HG02943 (cell line): ENCODE measurements at regions not wholly inside any gene's neighbourhood (a gene's known extent, or its start where the extent isn't known, plus 50 kb on each side); places are given as distances from the start of the nearest gene placed in this dataset.

Source experiments
- ATAC-seq: cut with Tn5 transposase; IDR thresholded peaks from one replicate; pipeline ENCODE4 v1.9.1; 2021; ENCODE audit warnings: mild to moderate bottlenecking, low read depth, moderate library complexity; ENCODE audit not compliant: unreplicated experiment

DNA sequence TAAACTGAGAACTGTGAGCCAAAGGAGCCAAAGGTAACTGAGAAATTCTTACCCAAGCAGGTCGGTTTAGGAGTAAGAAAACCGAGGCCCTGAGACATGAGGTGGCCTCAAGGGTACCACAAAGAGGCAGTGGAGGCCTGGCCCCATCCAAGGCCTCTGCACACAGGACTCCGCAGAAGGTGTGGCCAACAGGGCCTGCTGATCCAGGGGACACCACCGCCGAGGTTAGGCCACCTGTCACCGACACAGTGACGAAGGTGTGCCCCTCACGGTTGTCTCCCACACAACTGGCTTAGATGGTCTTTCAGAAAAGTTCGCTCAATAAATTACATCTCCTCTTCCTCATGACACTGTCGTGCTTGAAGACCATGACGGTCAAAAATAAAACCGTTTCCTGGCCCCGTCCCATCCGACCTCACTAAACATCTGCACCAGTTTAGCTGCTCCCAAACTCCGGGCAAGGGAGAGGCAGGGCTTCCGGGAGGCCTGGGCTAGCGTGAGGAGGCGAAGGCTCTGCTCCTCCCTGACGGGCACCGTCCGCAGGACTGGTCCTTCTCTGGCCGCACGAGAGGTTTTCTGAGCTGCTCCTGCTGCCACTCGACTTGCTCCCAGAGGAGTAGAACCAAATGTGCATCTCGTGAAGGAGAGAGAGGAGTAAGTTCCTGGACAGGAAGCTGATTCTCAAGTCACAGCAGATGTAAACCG lies 442.0 kb downstream of the EIPR1 start:
- no peak for ATAC-seq

DNA sequence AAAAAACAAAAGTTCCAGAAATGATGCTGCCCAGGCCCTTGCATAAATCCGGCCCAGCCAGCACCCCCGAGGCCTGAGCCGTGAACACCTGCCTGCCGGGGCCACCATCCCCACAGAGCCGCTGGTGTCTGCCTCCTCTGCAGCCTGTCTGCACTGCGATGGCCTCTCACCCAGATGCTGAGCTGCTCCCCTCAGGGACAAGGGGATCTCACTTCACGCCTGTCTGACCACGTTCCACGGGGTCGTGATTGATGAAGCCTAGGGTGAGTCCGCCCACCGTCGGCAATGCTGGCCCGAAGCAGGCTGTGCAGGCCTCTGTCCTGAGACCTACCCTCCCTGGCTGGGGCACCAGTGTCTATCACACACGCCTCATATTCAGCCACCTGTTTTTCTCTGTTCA lies 444.2 kb downstream of the EIPR1 start:
- ATAC-seq: no peak

DNA sequence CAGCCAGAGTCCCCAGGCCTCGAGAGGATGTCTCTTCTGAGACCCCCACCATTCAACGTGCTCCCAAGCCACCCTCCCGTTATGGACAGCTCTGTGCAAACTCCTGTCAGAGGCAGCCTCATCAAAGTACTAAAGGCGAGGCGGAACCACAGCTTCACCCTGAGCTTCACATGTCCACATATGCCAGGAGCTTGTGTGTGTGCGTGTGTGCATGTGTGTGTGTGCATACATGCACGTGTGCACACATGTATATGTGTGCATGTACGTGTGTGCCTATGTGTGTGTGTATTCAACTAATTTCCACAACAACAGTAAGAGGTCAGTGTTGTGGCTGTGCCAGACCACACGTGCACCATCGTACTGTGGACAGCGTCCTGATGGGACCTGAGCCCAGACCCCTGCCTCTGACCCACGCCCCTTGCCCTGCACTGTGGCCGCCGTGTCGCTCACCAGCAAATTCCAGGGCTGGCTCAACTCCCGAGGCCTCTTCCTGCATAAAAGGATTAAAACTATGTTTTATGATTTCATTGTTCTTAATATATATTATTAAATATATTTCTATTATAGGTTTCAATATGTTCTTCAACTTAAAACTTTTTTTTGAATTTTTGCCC lies 444.8 kb downstream of the EIPR1 start:
- no peak for ATAC-seq

DNA sequence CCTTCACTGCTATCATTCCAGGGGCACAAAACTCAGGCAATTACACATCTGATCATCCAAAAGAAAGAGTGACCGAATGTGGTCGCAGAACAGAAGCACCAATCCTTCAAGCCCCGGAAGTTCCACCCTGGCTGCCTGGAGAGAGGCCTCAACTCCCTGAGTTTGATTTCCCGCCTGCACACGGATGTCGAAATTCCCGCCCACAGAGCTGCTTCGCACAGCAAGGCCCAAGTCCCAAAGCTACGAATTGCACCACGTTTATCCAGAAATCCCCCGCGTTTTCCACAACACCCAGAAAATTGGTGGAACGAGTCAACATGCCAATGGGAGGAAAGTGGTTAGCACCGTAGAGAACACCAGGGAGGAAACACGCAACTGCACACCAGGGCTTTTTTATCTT lies 445.4 kb downstream of the EIPR1 start:
- ATAC-seq: no peak

DNA sequence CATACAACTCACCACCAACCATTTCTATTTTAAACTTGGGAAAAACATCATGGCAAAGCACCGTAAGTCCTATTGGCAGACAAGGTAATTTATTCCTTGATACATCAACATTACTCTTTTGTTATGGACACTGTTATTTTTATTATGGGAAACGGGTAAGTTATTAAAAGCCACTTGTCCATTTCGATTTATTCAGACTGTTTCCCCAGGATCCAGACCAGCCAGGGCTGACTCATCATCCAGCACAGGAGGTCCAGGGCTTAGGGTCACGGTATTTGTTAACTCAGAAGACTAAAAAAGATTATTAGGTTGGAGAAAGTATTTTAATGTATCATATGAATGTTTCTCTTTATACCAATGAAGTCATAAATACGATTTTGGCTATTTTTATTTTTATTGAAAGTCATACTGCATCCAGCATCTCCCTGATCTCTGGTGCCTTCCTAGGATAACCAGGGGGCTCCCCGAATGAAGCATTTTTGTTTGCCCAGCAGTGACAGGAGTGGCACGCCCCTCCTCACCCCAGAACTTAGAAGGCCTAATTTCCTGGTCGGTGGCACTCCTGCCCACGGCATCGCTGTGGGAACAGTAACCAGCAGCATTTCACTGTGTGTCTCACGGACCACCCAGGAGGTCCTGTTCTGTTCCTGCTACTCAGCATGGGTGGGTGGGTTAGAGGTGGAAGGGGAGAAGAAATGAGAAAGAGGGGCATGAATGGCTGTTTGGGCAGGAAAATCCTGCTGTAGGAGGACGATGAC lies 446.1 kb downstream of the EIPR1 start:
- ATAC-seq: no peak

DNA sequence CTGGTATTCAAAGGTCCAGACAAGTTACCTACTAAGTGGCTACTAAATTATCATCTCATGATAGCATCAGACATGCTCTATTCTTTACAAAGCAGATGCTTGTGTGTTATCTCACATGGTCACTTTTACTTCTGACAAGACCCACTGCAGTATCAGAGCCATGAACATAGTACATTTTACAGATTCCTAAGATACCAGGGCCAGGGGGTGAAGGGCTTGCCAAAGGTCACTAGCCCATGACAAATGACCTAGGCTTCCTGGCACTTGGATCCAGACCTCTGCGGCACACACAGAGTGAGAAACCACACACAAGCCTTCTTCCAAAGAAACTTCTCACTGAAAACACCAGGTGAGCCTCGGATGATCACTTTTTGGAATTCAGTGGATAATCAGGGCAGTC lies 446.8 kb downstream of the EIPR1 start:
- no peak for ATAC-seq

DNA sequence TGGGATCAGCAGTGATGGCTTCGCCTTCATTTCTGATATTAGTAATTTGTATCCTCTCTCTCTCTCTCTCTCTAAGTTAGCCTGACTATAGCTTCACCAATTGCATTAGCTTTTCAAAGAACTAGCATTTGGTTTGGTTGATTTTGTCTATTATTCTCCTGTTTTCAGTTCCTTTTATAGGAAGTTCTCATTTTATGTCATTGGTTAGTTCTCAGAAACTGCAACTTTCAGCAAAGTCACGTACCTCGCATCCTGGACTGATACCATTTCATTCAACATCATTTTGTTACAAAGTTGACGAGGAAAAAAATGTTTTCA lies 450.8 kb downstream of the EIPR1 start:
- ATAC-seq: no peak

DNA sequence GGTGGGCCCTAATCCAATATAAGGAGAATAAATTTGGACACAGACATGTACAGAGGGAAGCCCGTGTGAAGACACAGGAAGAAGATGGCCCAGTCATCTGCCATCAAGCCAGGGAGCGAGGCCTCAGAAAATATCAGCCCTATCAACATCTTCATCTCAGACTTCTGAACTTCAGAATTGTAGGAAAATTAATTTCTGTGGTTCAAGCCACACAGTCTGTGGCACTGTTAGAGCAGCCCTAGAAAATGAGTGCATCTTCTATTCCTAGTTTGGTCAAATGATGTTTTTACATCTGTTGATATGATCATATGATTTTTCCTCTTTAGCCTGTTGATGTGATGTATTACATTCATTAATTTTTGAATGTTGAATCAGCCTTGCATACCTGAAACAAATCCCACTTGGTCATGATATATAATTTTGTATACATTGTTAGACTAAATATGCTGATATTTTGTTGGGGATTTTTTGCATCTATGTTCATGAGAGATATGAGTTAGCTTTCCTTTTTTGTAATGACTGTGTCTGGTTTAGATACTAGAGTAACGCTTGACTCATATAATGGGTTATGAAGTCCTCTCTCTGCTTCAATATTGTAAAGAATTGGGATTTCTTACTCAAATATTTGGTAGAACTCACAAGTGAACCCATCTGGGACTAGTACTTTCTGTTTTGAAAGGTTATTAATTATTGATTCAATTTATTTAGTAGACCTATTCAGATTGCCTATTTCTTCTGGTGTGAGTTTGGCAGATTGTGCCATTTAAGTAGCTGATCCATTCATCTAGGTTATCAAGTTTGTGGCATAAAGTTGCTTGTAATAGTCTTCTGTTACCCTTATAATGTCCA lies 451.4 kb downstream of the EIPR1 start:
- no peak for ATAC-seq

DNA sequence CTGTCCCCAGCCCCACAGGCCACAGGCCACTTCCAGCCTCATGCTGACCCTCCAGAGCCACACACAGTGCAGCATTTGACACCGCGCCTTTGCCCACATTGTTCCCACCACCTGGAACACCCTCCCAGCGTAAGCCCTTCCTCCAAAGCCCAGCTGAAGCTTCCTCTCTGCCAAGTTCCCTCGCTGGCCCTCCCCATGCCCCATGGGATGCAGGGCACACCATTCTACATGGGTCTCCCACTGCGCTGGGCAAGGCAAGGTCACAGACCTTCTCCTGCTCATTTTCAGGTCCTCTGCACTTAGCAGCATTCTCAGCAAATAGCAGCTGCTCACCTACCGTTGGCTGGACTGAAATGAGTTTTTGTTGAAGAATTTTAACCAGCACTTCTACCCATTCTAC lies 455.5 kb downstream of the EIPR1 start:
- ATAC-seq: no peak

DNA sequence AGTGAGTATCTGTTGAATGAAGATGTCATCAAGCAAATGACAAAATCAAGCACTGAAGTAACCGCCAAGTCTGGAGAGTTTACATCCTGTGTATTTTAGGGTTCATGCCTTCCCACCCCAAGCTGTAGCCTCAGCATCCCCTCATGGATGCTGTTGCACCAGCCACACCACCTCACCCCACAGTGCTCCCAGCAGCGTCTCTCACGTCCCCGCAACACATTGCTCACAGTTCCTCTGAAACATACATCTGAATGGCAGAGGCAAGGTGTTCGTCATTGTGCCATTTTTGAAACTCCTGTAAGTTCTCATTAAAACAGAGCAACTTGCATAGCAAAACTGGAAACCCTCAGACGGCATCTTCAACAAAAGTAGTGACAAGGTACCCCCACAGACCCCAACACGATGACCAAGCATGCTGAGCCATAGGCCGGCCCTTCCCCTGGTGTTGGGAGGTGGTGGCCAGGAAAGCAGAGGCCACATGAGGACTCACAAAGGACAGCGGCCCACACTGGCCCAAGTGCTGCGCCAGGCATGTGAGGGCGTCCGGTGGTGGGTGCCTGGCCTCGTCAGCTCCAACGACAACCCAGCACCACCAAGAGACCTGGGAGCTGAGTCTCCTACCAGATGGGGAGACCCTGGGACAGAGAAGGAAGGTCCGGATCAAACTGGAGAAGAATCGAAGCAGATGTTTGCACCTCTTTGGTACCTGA lies 456.5 kb downstream of the EIPR1 start:
- no peak for ATAC-seq

DNA sequence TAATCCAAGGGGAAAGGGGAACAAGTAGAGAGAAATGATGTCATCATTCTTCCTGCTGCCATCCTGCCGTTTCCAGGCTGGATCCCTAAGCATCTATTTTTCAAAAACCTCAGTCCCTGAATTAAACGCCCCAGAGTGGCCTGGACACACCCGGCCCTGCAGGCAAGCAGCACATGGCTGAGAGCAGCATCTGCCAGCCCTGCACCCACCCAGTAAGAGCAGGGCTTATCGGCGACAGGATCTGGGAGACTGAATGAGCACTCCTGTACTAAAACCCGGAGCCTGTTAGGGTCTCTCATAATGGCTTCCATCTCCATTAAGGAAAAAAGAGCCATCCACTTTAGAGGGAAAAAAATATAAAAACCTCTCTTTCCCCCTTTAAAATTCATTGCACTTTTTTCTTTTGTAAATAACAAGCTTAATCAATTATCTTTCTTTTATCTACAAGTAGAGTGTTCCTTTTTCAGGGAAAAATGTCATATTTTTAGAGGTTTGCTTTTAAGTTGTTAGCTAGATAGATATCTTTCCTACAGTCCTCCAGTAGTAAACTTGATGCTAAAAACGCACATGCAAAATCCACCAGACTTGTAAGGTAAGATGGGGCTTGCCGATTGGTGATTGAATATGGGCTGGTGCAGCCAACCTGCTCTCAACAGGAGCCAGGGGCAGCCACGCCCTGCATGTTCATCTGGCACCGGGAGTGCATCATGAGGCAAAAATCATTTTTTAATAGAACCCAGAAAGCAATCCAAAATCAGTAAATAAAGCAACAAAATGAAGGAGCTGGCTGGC lies 457.8 kb downstream of the EIPR1 start:
- no peak for ATAC-seq

DNA sequence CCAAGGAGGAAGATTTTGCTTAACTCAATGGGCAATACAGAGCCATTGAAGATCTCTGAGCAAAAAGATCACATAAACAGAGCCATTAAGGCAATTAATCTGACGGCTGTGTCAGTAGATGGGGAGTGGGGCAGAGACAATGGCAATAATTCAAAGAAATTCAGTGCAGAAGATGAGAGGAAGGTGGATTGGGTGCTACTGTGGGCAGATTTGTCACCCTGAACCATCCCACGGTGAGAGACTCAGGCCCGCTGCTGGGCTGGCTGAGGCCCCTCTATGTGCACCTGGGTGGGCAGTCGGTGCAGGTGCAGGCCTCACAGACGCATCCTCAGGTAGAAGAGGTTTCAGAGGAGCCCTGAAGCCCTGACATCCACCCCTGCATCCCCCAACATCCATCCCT lies 458.6 kb downstream of the EIPR1 start:
- no peak for ATAC-seq

DNA sequence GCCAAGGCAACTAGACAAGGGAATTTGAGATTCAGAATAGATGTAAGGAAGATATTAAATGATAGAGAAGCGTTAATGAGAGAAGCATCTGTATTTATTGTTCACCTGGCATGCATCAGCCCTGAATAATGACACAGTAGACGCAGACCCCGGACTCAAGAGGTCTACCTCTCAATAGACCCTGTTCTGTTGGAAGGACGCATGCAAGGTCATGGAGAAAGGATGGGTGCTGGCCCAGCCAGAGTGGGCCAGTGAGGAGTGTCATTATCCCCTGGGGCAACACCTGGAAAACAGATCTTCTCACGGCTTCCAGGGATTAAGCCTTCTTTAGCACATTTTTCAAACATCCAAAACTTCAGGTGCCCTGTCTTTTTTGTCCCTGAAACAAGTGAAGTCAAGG lies 461.0 kb downstream of the EIPR1 start:
- no peak for ATAC-seq

DNA sequence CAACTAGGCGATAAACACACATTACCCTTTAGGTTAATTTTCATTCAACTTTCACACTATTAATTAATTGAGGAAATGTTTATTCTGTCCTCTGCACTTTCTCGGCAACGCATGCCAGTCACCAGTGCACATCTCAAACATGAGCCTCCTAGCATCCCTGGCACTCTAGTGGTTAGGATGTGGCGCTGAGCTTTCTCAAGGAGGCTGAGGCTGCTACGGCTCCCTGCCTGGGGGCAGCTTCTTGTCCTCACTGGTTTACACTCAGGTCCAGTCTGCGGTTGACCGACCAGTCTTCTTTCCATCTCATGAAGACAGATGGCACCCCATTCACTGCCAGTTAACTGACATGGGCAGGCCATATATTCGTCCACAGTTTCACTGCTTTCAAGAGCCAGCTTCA lies 463.4 kb downstream of the EIPR1 start:
- ATAC-seq: no peak

DNA sequence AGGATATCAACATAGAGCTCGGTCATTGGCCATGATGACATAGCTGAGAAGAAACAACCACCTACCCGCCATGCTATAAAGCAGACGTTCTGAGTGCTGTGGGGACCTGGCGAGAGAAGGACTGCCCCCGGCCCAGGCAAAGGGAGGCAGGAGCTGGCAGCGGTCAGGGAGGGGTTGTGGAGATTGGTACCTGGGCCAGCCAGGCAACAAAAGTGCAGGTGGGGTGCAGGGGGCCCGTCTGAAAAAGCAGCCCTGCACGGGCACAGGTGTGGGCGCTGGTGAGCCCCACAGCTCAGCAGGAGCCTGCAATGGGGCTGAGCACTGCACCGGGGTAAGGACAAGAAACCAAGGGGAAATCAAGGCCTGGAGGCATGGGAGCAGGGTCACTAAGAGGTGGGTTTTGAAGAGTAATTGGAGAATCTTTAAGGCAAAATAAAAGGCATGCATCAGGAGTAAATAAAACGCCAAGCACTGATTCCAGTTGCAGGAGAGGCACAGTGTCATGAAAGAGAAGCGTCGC lies 464.0 kb downstream of the EIPR1 start:
- no peak for ATAC-seq

DNA sequence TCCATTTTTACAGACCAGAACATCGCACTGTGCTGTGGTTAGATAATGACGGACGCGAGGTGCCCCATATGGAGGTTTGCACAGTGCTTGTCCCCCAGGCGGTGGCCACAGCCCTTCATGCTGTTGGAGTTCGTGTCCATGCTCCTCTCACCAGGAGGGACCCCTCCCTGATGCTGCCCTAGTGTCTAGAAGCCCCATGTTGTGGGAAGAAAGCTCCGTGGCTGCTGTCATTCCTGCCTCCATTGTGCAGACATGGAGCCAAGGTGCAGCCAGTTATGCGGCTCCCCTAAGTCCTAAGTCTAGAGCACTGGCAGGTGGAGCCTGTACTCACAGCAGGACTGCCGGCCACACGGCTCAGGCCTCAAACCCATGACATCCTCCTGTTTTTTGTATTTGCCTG lies 464.9 kb downstream of the EIPR1 start:
- no peak for ATAC-seq

DNA sequence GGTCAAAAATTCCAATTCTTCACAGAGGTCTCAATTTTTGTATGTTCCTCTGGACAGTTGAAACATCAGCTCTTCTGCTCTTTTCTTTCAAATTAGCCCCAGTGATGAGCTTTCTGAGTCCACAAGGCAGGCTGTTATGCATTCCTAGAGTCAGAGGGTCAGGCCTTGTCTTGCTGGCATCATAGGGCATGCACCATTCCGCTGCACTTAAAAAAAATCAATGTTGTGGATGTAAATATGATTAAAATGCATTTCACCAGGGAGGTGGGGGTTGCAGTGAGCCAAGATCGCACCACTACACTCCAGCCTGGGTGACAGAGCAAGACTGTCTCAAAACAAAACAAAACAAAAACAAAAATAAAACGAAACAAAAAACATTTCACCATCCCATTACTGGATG lies 465.3 kb downstream of the EIPR1 start:
- no peak for ATAC-seq

DNA sequence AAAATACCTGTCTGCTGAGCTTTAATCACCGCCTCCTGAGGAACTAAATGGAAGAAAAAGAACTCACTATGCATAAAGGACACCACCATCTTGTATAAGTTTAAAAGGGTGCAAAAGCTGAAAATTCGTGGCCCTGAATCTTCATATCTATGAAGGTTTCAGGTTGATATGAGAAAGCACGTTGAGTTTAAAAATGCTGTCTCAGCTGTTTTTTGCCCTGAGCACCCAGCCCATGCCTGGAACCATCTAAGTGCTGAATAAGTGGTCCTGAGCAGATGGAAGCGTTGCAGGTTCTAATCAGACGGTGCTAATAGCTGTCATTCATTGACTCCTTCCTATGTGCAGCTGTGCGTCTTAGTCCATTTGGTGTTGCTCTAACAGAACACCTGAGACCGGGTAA lies 467.4 kb downstream of the EIPR1 start:
- no peak for ATAC-seq
